Duodenal mucosa (tissue), 2 donors: ENCODE measurements at regions not wholly inside any gene's neighbourhood (a gene's known extent, or its start where the extent isn't known, plus 50 kb on each side); places are given as distances from the start of the nearest gene placed in this dataset.

ENCODE experiments used
- H3K27ac ChIP-seq: one replicate; pipeline ENCODE4 v1.7.0; 2013; ENCODE audit warnings: low read depth, low read length
- H3K27me3 ChIP-seq, 2 donors: one replicate each; pipeline ENCODE4 v1.7.0; 2013; ENCODE audit warnings: low read length in 2 of 2, control low read depth in 1 of 2; ENCODE audit not compliant: insufficient read depth in 2 of 2, control insufficient read depth in 1 of 2
- H3K36me3 ChIP-seq, 2 donors: one replicate each; pipeline ENCODE4 v1.7.0; 2013; ENCODE audit warnings: low read length in 2 of 2, control low read depth in 1 of 2; ENCODE audit not compliant: insufficient read depth in 2 of 2, control insufficient read depth in 1 of 2
- H3K4me1 ChIP-seq, 2 donors: one replicate each; pipeline ENCODE4 v1.7.0; 2013; ENCODE audit warnings: low read length in 2 of 2, control low read depth in 1 of 2; ENCODE audit not compliant: insufficient read depth in 2 of 2, control insufficient read depth in 1 of 2
- H3K4me3 ChIP-seq, 2 donors: one replicate each; pipeline ENCODE4 v1.7.0; 2013; ENCODE audit warnings: low read length in 2 of 2, low read depth in 1 of 2
- H3K9ac ChIP-seq, 2 donors: one replicate each; pipeline ENCODE4 v1.7.0; 2013; ENCODE audit warnings: low read length in 2 of 2, low read depth in 1 of 2
- H3K9me3 ChIP-seq, 2 donors: one replicate each; pipeline ENCODE4 v1.7.0; 2013; ENCODE audit warnings: low read length in 2 of 2, control low read depth in 1 of 2; ENCODE audit not compliant: control insufficient read depth in 1 of 2

GRCh38 chr11:87422566-87422965 lies 384.8 kb downstream of the TMEM135 start:
- no peaks in the 10 kb centered on the region for H3K9me3 ChIP-seq
- no peak overlapping the region for H3K9ac ChIP-seq
- no peak overlapping the region for H3K4me3 ChIP-seq
- H3K27ac ChIP-seq, result no peak overlapping the region
- no peaks in the 10 kb centered on the region for H3K4me1 ChIP-seq
- no peaks in the 10 kb centered on the region for H3K36me3 ChIP-seq
- no peaks in the 10 kb centered on the region for H3K27me3 ChIP-seq

- Histone ChIP-seq H3K27ac (no peak overlapping the region), H3K9me3 (no peaks in the 10 kb centered on the region), H3K4me3 (no peak overlapping the region), H3K27me3 (no peaks in the 10 kb centered on the region), H3K9ac (no peak overlapping the region), H3K36me3 (no peaks in the 10 kb centered on the region), H3K4me1 (no peaks in the 10 kb centered on the region)
Observed at GRCh38 chr11:87421422-87421821, 383.7 kb downstream of the TMEM135 start.

- Histone ChIP-seq H3K27ac (no peak overlapping the region), H3K9me3 (no peaks in the 10 kb centered on the region), H3K27me3 (no peaks in the 10 kb centered on the region), H3K36me3 (no peaks in the 10 kb centered on the region), H3K9ac (no peak overlapping the region), H3K4me3 (no peak overlapping the region), H3K4me1 (no peaks in the 10 kb centered on the region)
Observed at GRCh38 chr11:87417951-87418350, 380.2 kb downstream of the TMEM135 start.

- Histone ChIP-seq H3K27ac (no peak overlapping the region), H3K9ac (no peak overlapping the region), H3K4me1 (no peaks in the 10 kb centered on the region), H3K27me3 (no peaks in the 10 kb centered on the region), H3K4me3 (no peak overlapping the region), H3K36me3 (no peaks in the 10 kb centered on the region), H3K9me3 (no peaks in the 10 kb centered on the region)
Observed at GRCh38 chr11:87405843-87406242, 368.1 kb downstream of the TMEM135 start.

- Histone ChIP-seq H3K36me3 (no peaks in the 10 kb centered on the region), H3K4me1 (no peaks in the 10 kb centered on the region), H3K4me3 (no peak overlapping the region), H3K27ac (no peak overlapping the region), H3K9me3 (no peaks in the 10 kb centered on the region), H3K9ac (no peak overlapping the region), H3K27me3 (no peaks in the 10 kb centered on the region)
Observed at GRCh38 chr11:87405356-87405755, 367.6 kb downstream of the TMEM135 start.

GRCh38 chr11:87401653-87402052 lies 363.9 kb downstream of the TMEM135 start:
- Histone ChIP-seq H3K4me3 (no peak overlapping the region), H3K27ac (no peak overlapping the region), H3K27me3 (no peaks in the 10 kb centered on the region), H3K9ac (no peak overlapping the region), H3K4me1 (no peaks in the 10 kb centered on the region), H3K9me3 (no peaks in the 10 kb centered on the region), H3K36me3 (no peaks in the 10 kb centered on the region)

- Histone ChIP-seq H3K27ac (no peak overlapping the region), H3K36me3 (no peaks in the 10 kb centered on the region), H3K9me3 (no peaks in the 10 kb centered on the region), H3K27me3 (no peaks in the 10 kb centered on the region), H3K4me3 (no peak overlapping the region), H3K4me1 (no peaks in the 10 kb centered on the region), H3K9ac (no peak overlapping the region)
Observed at GRCh38 chr11:87399341-87399740, 361.6 kb downstream of the TMEM135 start.

GRCh38 chr11:87398931-87399330 lies 361.2 kb downstream of the TMEM135 start:
- H3K27me3 ChIP-seq, result no peaks in the 10 kb centered on the region
- no peak overlapping the region for H3K9ac ChIP-seq
- H3K36me3 ChIP-seq, result no peaks in the 10 kb centered on the region
- H3K4me3 ChIP-seq, result no peak overlapping the region
- no peaks in the 10 kb centered on the region for H3K9me3 ChIP-seq
- H3K4me1 ChIP-seq, result no peaks in the 10 kb centered on the region
- H3K27ac ChIP-seq, result no peak overlapping the region

GRCh38 chr11:87397011-87397865 lies 359.5 kb downstream of the TMEM135 start:
- no peaks in the 10 kb centered on the region for H3K9me3 ChIP-seq
- H3K4me3 ChIP-seq, result no peak overlapping the region
- no peak overlapping the region for H3K9ac ChIP-seq
- no peaks in the 10 kb centered on the region for H3K27me3 ChIP-seq
- H3K36me3 ChIP-seq, result no peaks in the 10 kb centered on the region
- no peak overlapping the region for H3K27ac ChIP-seq
- H3K4me1 ChIP-seq, result no peaks in the 10 kb centered on the region

- no peak overlapping the region for H3K4me3 ChIP-seq
- no peaks in the 10 kb centered on the region for H3K9me3 ChIP-seq
- no peaks in the 10 kb centered on the region for H3K36me3 ChIP-seq
- H3K27ac ChIP-seq, result no peak overlapping the region
- H3K9ac ChIP-seq, result no peak overlapping the region
- no peaks in the 10 kb centered on the region for H3K27me3 ChIP-seq
- H3K4me1 ChIP-seq, result no peaks in the 10 kb centered on the region
Observed at GRCh38 chr11:87394924-87395323, 357.2 kb downstream of the TMEM135 start.
